ENCODE measurements at regions not wholly inside any gene's neighbourhood (a gene's known extent, or its start where the extent isn't known, plus 50 kb on each side); places are given as distances from the start of the nearest gene placed in this dataset.

GRCh38 chr11:103709371-103709770, 327.1 kb upstream of the DDI1 start:
- no peak for DNase-seq (ENCODE audit: low spot score)
- TF ChIP-seq, protein P1, sequence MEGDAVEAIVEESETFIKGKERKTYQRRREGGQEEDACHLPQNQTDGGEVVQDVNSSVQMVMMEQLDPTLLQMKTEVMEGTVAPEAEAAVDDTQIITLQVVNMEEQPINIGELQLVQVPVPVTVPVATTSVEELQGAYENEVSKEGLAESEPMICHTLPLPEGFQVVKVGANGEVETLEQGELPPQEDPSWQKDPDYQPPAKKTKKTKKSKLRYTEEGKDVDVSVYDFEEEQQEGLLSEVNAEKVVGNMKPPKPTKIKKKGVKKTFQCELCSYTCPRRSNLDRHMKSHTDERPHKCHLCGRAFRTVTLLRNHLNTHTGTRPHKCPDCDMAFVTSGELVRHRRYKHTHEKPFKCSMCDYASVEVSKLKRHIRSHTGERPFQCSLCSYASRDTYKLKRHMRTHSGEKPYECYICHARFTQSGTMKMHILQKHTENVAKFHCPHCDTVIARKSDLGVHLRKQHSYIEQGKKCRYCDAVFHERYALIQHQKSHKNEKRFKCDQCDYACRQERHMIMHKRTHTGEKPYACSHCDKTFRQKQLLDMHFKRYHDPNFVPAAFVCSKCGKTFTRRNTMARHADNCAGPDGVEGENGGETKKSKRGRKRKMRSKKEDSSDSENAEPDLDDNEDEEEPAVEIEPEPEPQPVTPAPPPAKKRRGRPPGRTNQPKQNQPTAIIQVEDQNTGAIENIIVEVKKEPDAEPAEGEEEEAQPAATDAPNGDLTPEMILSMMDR (IDR thresholded peaks at IDR 0.05) = no peak
- no peak overlapping the region for H3K27ac ChIP-seq
- H3K4me3 ChIP-seq = no peak overlapping the region

DNA sequence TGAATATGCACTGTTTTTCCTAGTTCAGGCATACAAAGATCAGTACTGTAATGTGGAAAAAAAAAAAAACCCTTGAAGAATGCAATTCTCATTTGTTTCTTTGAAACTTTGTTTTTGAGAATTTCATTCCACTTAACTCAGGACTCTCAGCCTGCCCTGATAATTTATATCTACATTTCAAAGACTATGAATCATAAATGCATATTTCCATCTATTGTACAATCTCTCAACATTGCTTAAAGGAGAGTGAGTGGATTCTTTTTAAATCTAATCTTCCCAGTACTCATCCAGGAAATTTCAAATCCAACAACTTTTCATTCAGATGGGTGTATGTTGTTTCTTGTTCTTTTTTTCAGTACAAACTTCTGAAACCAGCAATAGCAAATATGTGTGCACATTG, 322.2 kb upstream of the DDI1 start:
- no peak overlapping the region for H3K4me3 ChIP-seq
- no peak overlapping the region for H3K27ac ChIP-seq
- TF ChIP-seq, protein P1 (IDR thresholded peaks at IDR 0.05) = no peak
- no peak for DNase-seq (ENCODE audit: low spot score)

- DNase-seq (ENCODE audit: low spot score) = no peak
- TF ChIP-seq, protein P1 (IDR thresholded peaks at IDR 0.05) = no peak
- H3K27ac ChIP-seq = no peak overlapping the region
These were observed 320.1 kb upstream of the DDI1 start for GRCh38 chr11:103716363-103716762.

DNA sequence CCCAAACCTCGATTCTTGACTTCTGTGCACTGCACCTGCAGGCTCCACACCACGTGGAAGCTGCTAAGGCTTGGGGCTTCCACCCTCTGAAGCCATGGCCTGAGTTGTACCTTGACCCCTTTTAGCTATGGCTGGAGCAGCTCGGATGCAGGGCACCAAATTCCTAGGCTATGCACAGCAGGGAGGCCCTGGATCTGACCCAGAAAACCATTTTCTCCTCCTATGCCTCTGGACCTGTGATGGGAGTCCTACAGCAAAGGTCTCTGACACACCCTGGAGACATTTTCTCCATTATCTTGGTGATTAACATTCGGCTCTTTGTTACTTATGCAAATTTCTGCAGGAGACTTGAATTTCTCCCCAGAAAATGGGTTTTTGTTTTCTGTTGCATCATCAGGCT, 309.2 kb upstream of the DDI1 start:
- no peak for DNase-seq (ENCODE audit: low spot score)
- no peak overlapping the region for H3K4me3 ChIP-seq
- no peak overlapping the region for H3K27ac ChIP-seq
- TF ChIP-seq, protein P1 (IDR thresholded peaks at IDR 0.05) = no peak

More at GRCh38 chr11:103716363-103716762, 320.1 kb upstream of the DDI1 start:
- no peak overlapping the region for H3K4me3 ChIP-seq

GRCh38 chr11:103729617-103730016, 306.8 kb upstream of the DDI1 start:
- Histone ChIP-seq H3K4me3 (no peak overlapping the region), H3K27ac (no peak overlapping the region)
- DNase-seq (ENCODE audit: low spot score) = no peak
- TF ChIP-seq, protein P1 (IDR thresholded peaks at IDR 0.05) = no peak

- no peak for DNase-seq (ENCODE audit: low spot score)
These were observed 306.1 kb upstream of the DDI1 start for GRCh38 chr11:103730131-103730940.

More at GRCh38 chr11:103730131-103730940, 306.1 kb upstream of the DDI1 start:
- no peak overlapping the region for H3K27ac ChIP-seq
- H3K4me3 ChIP-seq = no peak overlapping the region
- TF ChIP-seq, protein P1 (IDR thresholded peaks at IDR 0.05) = no peak
